ENCODE measurements at regions not wholly inside any gene's neighbourhood (a gene's known extent, or its start where the extent isn't known, plus 50 kb on each side); places are given as distances from the start of the nearest gene placed in this dataset.
"Not testable (repeated sequence)": the region's sequence is repeated elsewhere in the genome, so short reads cannot be mapped to it uniquely, and the experiment has no call there.

DNA sequence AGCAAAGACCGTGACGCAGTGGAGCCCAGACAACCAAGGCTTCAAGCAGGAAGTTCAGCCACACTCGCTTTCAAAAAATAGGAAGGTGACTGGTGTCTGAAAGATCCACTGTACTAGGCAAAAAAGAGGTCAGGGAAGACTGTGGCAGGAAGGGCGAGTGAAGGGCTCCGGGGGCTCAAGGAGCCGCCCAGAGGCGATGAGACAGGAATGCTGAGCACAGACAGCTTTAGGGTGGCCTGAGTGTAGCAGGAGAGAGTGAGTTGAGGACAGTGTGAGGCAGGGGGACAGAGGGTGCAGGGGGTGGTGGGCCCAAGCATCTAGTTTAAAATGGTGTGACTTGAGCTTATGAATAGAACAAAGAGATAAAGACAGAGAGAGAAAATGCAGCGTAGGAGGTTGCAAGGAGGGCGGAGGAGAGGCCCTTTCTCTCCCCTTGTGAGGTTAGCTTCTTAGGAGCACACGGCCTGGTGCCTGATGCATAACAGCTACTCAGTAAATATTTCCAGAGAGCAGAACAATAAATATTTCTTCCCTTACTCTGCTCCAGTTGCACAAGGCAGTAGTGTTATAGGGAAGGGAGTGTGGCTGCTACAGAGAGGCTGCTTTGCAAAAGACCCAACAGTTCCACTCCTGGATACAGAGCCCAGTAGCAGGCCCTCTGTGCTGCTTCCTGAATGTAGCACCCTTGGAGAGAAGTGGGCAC, 789.7 kb upstream of the RAB6C start:
- no peak for DNase-seq

DNA sequence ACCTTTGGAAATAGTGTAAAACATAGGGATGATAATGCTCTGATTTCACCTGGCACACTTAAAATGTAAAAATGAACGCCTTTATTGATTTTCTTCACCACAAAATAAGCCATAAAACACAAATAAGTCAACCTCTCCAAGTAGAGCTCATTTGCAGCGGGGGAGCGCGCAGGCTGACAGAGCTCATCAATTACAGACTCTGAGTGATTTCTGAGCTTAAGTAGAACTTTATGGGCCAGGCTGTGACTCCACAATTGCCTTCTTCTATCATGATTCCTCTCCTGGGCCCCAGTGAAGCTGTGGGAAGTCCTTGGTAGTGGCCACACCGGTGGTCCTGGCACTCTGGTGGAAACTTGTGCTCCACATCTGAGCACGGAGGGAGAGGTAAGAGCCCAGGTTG, 789.0 kb upstream of the RAB6C start:
- DNase-seq: no peak

DNA sequence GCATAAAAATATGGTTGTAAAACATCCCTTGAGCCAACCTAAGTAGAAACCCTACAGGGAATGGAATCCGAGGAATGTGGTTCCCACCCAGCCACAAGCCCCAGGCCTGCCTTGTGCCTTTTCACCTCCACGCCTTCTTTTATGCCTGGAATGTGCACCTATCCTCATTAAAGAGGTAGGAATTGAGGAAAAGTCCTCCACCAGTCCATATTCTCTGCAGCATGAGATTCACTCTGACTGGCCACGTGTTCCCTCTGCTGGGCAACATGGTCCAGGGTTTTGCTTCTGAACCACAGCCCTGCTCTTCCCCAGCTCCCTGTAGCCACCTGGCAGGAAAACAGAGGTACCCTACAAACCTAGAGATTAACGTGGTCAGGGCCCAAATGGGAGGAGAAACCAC, 787.9 kb upstream of the RAB6C start:
- DNase-seq: no peak

DNA sequence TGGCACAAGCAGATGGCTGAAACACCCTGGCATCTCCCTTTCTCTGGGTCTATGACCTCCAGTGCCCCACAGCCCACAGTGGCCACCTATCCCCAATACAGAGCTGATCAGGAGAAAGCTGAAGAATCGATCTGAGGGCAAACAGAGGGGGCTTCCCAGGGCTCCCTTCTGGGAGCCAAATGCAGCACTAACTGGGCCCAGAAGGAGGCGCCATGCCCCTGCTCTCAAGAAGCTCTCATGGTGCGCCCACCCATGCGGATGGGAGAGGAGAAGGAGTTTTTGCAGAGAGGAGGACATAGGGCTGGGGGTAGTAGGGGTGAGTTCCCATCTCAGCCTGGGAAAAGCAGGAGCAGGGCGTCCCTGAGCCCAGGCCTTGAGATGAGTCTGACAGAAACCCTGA, 787.3 kb upstream of the RAB6C start:
- no peak for DNase-seq

DNA sequence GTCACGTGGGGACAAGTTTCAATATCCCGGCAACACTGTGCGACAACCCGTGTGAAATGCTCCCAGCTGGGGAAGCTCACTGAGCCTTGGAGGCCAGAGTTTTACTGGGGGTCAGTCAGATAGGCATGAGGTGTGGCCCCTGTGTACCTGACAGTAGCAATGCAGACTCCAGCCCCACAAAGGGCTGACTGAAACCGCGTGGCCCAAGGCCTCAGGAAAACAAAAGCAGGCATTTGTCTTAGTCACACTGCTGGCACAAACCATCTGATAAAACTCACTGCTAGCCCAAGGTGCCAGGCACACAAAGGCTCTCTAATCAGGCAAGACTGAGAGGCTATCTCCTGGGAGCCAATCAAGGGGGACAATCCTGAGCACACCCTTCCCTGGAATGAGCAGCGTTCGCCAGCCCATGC, 786.6 kb upstream of the RAB6C start:
- no peak for DNase-seq

DNA sequence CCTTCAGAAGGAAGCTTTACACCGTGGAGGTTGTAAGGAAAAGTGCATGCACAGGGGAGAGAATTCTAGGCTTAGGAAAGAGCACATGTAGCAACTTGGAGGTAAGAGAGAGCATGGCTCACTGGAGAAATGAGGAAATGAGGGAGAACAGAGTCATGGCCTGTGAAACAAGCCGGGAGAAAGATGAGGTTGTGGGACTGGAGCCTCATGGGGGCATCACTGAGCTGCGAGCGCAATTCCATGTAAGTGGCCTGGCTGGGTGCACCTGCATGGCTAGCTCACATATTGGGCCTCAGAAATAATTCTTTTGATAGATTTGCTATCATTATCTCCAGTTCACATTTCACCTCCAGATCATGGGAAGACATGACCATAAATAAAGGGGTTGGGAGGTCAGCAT, 785.5 kb upstream of the RAB6C start:
- DNase-seq: no peak

DNA sequence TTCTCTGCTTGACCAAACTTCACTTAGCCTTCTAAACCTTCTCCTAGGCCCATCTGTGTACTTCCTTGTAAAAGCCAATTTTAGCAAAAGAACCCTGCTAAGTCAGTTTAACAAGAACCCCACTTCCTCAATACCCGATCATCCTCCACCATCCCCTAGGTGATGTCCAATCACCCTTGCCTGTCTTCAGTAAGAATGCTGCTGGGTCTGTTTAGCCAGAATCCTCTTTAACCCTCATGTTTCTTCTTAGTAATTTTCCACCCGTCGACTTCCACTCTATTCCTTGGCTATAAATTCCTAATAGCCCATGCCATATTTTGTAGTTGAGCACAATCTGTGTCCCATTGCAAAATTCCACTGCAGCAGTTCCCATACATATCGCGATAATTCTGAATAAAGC, 780.0 kb upstream of the RAB6C start:
- DNase-seq: no peak

DNA sequence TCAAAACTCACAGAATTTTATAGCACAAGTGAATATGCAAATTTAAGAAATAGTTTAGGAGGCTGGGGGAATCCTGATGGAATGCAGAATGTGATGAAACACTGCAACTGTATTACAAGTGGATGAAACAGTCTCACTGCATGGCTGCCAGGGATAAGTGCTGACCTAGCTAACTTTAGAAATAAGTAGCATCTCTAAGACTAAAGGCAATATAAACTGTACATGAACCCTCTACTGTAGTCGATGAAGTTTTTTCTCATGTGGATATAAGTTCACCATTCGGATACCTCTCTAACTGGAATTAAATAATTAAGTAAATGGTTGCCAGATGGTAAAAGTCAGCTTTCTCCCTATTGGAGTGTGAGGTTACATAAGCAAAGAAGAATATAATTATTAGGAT, 777.8 kb upstream of the RAB6C start:
- no peak for DNase-seq

DNA sequence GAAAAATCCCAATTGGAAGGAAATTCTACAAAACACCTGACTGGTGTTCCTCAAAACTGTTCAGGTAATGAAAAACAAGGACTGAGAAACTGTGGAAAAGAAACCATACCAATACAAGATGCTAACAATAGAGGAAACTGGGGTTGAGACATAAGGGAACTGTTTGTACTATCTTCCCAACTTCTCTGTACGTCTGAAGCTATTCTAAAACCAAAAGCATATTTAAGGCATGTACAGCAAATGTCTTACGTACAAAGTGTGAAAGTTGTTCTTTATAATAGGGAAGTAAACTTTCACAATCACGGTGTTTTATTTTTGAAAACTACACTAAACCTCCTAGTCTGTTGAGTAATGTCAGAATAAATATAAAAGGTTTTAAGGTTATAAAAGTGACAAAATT, 776.1 kb upstream of the RAB6C start:
- no peak for DNase-seq

DNA sequence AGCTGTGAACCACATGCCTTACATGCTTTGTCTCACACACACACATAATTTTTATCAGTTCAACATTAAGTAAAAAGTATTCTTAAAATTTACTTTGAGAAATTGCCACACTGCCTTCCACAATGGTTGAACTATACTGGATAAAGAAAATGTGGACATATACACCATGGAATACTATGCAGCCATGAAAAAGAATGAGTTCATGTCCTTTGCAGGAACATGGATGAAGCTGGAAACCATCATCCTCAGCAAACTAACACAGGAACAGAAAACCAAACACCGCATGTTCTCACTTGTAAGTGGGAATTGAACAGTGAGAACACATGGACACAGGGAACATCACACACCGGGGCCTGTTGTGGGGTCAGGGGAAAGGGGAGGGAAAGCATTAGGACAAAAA, 774.9 kb upstream of the RAB6C start:
- not testable (repeated sequence) for DNase-seq

DNA sequence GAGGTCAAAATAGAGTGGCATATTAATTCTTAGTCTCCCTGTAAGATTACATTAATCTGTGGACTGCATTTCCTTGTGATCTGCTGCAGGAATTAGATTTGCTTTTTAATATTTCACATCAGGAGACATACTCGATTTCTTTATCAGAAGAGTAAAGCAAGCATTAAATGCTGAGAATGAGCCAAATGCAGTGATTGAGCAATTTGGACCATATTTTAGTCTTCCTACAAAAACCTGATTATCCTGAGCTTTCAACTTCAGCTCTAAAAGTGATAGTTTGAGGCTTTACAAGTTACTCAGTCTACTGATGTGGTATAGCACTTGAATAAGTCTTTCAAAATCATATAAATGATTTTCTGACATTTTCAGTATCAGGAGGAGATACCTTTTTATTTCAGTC, 774.3 kb upstream of the RAB6C start:
- DNase-seq: no peak

DNA sequence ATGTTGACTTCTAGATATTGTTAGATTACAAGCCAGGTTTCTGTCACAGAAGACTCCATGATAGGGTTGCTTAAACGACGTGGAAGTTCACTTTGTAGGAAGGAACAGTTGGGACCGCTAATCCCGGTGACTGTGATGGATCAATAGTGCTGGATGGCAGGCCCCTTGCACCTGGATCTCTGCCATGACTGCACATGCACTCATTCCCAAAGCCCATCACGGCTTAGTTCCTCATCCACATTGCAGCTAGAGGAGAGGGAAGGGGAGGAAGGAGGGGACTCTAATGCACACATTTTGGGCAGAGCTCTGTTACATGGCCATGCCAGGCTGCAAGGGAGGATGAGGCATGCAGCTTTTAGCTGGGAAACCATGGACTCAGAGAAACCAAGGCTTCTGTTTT, 773.7 kb upstream of the RAB6C start:
- DNase-seq: no peak

DNA sequence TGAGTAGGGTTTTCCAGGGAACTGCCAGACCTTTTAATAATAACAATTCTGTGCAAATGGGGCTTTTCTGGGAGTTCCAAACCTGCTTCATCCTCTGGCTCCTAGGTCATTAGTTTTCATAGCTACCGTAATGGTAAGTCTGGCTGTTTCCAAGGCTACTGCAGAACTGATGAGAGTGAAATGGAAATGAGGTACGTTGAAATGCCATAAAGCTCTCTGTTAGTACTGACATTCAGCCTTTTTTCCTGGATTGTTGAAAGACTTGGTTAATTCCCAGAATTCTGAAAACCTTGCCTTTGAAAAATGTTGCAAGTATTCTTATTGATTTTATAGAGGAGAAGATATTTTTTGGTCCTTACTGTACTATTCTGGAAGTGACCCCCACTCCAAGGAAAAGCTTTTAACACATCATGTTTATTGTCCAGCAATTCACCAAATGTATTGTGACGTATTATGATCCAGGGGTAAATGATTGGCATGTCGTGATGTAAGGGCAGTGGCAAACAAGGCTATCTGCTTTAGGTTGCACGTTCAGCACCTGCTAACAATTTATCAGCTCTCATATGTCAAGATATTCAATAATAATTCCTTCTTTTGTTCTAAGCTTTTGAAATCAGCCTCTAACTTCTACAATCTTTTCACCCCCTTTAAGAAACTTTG, 767.0 kb upstream of the RAB6C start:
- DNase-seq: no peak

DNA sequence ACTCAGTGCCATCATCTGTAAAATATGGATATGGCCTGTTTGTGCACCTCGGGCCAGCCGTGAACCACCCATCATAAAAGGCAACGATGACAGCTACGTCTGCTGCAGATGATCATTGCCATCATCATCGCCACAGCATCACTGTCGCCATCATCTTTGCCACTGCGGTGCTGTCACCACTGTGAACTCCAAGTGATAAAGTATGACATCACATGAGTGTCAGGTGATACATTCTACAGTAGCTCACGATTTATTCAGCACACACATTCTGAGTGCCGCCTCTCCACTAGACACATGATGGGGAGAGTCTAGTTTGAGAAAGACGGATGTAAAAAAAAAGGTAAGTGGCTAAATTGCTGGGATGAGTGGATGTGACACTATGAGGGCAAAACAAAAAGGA, 755.4 kb upstream of the RAB6C start:
- no peak for DNase-seq

DNA sequence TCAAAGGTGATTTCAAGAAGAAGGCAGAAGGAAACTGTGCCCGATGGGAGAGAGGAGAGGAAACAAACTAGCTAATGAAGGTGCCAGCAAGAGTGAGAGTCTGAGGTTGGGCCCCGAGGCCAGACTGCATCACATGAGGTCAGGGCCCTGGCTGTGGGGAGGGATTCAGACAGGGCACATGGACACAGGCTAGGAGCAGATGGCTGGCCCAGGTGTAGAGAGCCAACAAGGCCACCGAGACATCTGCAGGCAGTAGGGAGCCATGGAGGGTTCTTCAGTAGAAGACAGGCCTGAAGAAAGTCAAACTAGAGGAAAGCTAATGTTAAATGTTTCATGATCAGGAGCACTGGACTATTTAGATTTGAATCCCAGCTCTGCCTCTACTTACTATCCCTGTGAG, 755.0 kb upstream of the RAB6C start:
- no peak for DNase-seq

DNA sequence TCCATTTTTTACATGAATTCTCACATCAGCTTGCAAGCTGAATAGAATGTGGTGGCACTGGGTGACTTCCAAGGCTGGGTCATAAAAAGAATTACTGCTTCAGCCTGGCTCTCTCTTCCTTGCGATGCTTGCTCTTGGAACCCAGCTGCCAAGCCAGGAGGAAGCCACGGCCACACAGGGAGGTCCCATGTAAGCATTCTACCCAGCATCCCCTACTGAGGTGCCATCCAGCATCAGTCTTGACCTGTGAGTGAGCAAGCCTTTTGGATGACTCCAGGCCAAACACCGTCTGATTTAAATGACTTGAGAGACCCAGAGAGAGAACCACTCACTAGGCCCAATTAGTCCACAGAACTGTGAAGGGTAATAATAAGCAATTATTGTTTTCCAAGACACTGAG, 750.3 kb upstream of the RAB6C start:
- no peak for DNase-seq

DNA sequence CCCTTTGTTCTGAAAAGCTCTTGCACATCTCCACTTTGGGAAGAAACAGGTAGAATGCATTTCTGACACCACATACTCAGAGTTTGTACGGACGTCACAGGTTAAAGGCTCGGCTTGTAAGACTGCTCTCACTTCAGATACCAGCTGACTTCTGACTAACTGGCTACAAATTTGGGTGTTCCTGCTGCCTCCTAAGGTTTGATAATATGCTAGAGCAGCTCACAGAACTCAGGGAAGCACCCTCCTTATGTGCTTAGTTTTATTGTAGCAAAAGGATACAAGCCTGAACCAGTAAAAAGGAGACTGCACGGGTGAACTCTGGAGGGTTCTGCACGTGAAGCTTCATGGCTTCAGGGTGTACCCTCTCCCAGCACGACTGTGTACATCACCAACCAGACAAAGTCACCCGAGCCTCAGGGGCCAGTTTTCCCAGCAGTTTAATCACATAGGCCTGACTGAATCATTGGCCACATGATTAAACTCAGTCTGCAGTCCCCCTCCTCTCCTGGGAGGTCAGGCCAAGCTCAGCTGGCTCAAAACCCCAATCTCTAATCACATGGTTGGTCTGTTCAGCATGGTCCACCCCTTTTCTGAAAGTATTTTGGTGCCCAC, 749.5 kb upstream of the RAB6C start:
- no peak for DNase-seq

DNA sequence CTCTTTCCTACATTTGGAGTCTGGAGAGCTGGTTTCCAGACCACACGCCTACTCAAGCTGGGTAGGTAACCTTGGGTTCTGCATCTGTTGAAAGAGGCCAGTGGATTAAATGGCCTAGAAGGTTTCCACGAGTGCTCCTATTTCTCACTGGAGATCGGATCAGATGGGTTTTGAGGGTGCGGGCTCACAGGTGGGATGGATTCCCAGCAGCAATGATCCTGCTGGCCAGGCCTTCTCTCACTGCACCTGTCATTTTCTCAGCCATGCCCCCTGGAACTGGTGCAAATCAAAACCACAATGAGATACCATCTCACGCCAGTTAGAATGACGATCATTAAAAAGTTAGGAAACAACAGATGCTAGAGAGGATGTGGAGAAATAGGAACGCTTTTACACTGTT, 747.5 kb upstream of the RAB6C start:
- DNase-seq: no peak

DNA sequence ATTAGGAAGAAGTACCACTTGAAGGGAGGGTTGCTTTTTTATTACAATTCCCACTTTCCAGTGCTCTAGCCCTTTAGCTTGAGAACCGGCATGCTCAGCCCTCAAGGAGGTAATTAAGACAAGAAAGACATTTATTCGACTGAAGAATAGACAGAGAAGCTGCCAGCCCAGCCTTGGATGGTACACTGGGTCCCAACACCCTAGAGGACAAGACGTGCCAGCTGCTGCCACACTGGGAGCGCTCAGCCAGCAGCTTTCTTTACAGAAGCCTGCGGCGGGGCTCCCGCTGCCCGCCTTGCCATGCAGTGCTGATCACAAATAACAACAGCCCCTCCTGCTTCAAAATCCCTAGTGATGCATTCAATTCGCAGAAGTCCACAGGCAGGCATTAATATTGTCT, 746.3 kb upstream of the RAB6C start:
- no peak for DNase-seq

DNA sequence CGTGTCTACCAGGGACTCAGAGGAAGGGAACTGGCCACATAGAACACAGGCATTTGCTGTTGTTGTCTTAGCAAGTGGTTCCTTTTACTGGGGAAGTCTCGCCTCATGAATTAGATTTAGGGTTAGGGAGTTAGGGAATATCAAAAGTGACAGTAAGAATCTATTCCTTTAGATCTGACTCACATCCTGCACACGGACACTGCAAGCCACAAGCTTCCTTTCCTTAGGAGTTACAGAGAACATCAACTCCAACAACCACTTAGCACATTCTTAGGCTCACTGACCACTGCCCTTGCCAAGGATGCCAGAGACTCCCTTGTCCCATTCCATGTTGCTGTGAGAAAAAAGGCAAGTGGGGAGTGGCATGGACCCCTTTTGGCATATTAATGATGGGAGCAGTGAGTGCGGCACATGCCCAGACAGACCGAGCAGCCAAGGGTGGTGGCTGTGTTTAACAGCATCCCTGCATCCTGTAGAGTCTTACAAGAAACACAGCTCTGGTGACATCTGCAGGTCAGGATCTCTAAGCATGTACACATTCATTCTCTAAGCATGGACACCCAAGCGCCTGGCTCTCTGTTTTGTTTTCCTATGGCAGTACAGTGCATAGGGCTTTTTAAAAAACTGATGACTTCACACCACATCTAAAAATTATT, 745.6 kb upstream of the RAB6C start:
- no peak for DNase-seq

DNA sequence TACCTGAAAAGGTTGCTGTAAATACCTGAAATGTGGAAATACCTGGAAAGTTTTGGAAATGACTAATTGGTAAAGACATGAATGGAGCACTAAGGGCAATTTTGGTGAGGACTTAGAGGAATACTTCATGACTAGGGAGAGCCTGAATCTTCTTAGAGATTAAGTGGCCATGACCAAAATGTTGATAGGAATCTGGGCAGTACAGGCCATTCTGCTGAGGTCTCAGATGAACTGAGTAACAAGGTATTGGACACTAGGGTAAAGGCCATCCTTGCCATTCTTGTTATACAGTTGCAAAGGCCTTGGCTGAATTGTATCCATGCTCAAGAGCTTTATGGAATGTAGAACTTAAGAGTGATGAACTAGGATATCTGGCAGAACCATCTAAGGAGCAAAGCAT, 742.9 kb upstream of the RAB6C start:
- no peak for DNase-seq

DNA sequence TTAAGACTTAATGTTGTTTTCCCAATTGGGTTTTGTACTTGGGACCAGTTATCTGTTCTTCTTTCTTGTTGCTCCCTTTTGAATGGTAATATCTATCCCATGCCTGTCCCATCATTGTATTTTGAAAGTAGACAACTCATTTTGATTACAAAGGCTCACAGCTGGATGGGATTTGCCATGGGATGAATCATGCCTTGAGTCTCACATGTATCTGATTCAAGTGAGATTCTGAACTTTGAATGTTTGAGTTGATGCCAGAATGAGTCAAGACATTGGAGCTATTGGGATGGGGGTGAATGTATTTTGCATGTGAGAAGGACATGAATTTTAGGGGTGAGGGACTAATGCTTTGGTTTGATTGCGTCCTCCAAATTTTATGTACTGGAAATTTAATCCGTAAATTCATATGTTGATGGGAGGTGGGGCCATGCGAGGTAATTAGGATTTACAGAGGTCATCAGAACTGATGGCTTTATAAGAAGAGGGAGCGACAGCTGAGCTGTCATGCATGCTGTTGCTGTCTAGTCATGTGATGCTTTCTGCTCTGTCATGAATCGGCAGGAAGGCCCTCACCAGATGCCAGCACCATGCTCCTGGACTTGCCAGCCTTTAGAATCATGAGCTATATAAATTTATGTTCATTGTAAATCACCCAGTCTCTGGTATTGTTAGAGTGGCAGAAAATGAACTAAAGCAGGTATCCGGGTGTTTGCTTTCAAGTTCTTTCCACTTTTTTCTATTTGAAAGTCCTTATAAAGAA, 741.3 kb upstream of the RAB6C start:
- DNase-seq: no peak

DNA sequence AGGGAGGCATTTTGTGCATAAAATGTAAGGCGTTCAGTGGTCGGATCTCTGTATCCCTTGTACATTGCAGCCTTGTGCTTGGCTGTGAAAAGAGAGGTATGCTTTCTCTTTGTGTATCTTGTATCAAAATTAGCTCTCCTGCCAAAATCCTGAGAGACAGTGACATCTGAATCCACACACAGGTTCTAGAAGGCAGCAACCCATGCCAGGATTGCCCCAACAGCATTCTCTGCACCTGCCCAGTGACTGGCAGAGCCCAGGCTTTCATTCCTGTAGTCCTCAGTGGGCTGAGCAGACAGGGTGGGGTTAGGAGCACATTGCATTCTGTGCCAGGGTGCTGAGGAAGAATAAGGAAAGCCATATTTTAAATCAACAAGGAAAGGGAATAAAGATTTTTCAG, 740.3 kb upstream of the RAB6C start:
- DNase-seq: no peak

Measured in EL (cell line).